ENCODE measurements at regions not wholly inside any gene's neighbourhood (a gene's known extent, or its start where the extent isn't known, plus 50 kb on each side); places are given as distances from the start of the nearest gene placed in this dataset.

GRCh38 chr20:11822540-11822794 is 95.2 kb upstream of the BTBD3 start:
- DNase-seq, result no peak

GRCh38 chr20:11826334-11826733 is 91.4 kb upstream of the BTBD3 start:
- DNase-seq, result no peak

- no peak for DNase-seq
Measured at GRCh38 chr20:11832397-11832796, 85.3 kb upstream of the BTBD3 start.

- DNase-seq, result no peak
Measured at GRCh38 chr20:11832851-11833250, 84.8 kb upstream of the BTBD3 start.

- DNase-seq, result no peak
Measured at GRCh38 chr20:11833825-11834224, 83.9 kb upstream of the BTBD3 start.

- no peak for DNase-seq
Measured at GRCh38 chr20:11838076-11838636, 79.5 kb upstream of the BTBD3 start.

GRCh38 chr20:11841972-11842461 is 75.7 kb upstream of the BTBD3 start:
- no peak for DNase-seq

- DNase-seq, result no peak
Measured at GRCh38 chr20:11843289-11843688, 74.4 kb upstream of the BTBD3 start.

GRCh38 chr20:11844691-11845090 is 73.0 kb upstream of the BTBD3 start:
- no peak for DNase-seq

- no peak for DNase-seq
Measured at GRCh38 chr20:11845340-11845739, 72.4 kb upstream of the BTBD3 start.

GRCh38 chr20:11846131-11846530 is 71.6 kb upstream of the BTBD3 start:
- DNase-seq, result no peak

GRCh38 chr20:11847827-11848226 is 69.9 kb upstream of the BTBD3 start:
- DNase-seq, result no peak

GRCh38 chr20:11849270-11849915 is 68.3 kb upstream of the BTBD3 start:
- no peak for DNase-seq

GRCh38 chr20:11849976-11850670 is 67.6 kb upstream of the BTBD3 start:
- DNase-seq, result no peak

- DNase-seq, result no peak
Measured at GRCh38 chr20:11850901-11851300, 66.8 kb upstream of the BTBD3 start.

- no peak for DNase-seq
Measured at GRCh38 chr20:11851646-11852045, 66.0 kb upstream of the BTBD3 start.

- no peak for DNase-seq
Measured at GRCh38 chr20:11852189-11852588, 65.5 kb upstream of the BTBD3 start.

GRCh38 chr20:11852811-11853210 is 64.9 kb upstream of the BTBD3 start:
- no peak for DNase-seq

GRCh38 chr20:11853359-11853758 is 64.3 kb upstream of the BTBD3 start:
- no peak for DNase-seq

- DNase-seq, result no peak
Measured at GRCh38 chr20:11861479-11861878, 56.2 kb upstream of the BTBD3 start.

- no peak for DNase-seq
Measured at GRCh38 chr20:11867291-11867919, 50.3 kb upstream of the BTBD3 start.

All from stimulated activated CD4-positive, alpha-beta T cell treated with anti-CD3 and anti-CD28 coated beads, Interleukin-4, amount 100 ng/mL, for 4 hours (primary cell).